ENCODE measurements at regions not wholly inside any gene's neighbourhood (a gene's known extent, or its start where the extent isn't known, plus 50 kb on each side); places are given as distances from the start of the nearest gene placed in this dataset.
"Not testable (repeated sequence)": the region's sequence is repeated elsewhere in the genome, so short reads cannot be mapped to it uniquely, and the experiment has no call there.

DNA sequence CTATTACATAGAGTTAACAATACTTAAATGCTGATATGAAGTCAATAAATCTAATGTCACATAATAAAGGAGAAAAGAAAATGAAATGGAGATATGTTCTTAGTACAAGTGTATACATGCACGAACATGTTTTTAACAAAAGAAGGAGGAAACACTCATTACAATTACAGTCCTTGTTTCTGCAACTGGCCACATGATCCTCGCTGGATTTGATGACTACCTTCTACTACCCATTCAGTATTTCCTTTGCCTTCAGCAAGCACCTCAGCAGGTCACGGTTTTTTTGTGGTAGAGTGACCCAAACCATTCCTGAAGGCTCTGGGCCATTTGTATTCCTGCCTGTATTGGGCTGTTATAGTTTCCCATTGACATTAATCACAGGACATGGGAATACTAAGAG lies 172.8 kb upstream of the CXADR start:
- H3K4me3 ChIP-seq (ENCODE audit: low read depth, low read length), result no peak overlapping the region

DNA sequence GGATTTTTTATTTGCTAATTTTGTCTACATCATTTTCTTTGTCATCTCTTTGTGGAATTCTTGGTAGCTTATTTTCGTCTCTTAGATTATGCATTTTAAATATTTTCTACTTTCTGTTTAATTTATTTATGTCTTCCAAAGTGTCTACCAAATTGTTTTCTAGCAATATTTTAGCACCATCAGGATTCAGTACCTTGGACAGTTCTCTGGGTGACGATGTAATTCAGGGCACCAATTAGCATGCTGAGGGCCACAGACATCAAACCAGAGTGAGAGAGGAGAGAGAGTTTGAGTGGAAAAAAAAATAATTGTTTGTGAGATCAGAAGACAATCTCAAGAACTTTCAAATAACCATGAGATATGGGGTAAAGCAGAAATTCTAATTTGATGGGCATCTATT lies 169.8 kb upstream of the CXADR start:
- no peak overlapping the region for H3K4me3 ChIP-seq (ENCODE audit: low read depth, low read length)

DNA sequence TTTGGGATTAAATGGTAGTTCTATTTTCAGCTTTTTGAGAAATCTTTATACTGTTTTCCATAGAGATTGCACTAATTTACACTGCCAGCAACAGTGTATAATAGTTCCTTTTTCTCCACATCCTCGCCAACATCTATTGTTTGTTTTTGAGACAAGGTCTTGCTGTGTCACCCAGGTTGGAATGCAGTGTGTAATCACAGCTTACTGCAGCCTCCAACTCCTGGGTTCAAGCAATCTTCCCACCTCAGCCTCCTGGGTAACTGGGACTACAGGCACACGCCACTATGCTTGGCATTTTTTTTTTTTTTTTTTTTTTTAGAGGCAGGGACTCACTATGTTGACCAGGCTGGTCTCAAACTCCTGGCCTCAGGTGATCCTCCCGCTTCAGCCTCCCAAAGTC lies 164.5 kb upstream of the CXADR start:
- no peak overlapping the region for H3K4me3 ChIP-seq (ENCODE audit: low read depth, low read length)

DNA sequence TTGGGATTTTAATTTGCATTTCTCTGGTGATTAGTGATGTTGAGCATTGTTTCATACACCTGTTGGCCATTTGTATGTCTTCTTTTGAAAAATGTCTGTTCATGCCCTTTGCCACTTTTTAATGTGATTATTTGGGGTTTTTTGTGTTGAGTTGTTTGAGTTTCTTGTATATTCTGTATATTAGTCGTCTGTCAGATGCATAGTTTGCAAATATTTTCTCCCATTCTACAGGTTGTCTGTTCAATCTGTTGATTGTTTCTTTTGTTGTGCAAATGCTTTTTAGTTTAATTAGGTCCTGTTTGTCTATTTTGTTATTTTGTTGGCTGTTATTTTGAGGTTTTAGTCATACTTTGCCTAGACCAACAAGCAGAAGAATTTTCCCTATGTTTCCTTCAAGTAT lies 164.0 kb upstream of the CXADR start:
- no peak overlapping the region for H3K4me3 ChIP-seq (ENCODE audit: low read depth, low read length)

GRCh38 chr21:17351766-17352165 lies 161.1 kb upstream of the CXADR start:
- no peak overlapping the region for H3K4me3 ChIP-seq (ENCODE audit: low read depth, low read length)

DNA sequence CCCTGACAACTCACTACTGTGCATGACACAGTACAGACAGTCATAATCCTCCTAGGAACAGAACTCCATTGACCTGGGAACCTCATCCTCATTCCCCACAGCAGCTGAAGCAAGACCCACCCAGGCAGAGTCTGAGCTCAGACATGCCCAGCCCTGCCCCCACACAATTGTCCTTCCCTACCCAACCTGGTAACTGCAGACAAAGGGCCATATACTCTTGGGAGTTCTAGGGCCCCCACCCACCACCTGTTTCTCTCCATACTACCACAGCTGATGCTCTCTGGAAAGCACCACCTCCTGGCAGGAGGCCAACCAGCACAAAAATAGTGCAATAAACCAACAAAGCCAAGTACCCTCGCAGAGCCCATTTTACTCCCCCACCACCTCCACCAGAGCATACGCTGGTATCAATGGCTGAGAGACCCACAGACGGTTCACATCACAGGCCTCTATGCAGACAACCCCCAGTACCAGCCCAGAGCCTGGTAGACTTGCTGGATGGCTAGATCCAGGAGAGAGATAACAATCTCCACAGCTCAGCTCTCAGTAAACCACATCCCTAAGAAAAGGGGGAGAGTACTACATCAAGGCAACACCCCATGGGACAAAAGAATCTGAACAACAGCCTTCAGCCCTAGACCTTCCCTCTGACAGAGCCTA lies 159.7 kb upstream of the CXADR start:
- H3K4me3 ChIP-seq (ENCODE audit: low read depth, low read length), result no peak overlapping the region

DNA sequence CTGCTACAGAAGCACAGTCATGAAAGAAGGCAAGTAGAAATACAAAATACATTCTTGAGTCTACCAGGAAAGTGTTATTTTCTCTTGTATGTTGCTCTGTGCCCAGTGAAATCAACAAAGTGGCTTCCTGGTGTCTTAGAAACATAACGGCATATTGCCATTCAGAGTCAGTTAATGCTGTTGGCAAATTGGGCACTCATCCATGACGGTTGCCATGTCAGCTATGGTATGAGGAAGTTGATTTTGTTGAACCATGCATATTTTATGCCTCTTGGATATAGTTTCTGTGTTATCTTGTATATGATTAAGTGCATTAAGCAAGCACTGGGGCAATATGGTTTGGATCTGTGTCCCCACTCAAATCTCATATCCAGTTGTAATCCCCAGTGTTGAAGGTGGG lies 153.1 kb upstream of the CXADR start:
- no peak overlapping the region for H3K4me3 ChIP-seq (ENCODE audit: low read depth, low read length)

DNA sequence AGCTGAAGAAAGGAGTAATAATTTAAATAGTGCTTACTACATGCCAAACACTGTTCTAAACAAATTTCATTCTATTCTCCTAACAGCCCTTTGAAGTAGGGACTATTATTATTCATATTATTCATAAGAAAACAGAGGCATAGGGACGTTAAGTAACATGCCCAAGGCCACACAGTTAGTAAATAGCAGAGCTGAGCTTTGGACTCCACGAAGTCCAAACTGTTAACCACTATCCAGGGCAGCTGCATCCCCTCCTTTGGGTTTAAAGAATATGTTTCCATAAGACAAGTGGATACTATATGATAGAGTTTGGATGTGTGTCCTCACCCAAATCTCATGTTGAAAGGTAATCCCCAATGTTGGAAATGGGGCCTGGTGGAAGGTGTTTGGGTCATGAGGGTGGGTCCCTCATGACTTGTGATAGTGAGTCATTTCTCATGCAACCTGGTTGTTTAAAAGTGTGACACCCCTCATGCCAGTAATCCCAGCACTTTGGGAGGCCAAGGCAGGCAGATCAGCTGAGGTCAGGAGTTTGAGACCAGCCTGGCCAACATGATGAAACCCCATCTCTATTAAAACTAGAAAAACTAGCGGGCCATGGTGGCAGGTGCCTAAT lies 144.0 kb upstream of the CXADR start:
- no peak overlapping the region for H3K4me3 ChIP-seq (ENCODE audit: low read depth, low read length)

- H3K4me3 ChIP-seq (ENCODE audit: low read depth, low read length), result no peak overlapping the region
These were observed 142.6 kb upstream of the CXADR start for GRCh38 chr21:17370263-17370662.

GRCh38 chr21:17370916-17371315 lies 141.9 kb upstream of the CXADR start:
- H3K4me3 ChIP-seq (ENCODE audit: low read depth, low read length), result no peak overlapping the region

- no peak overlapping the region for H3K4me3 ChIP-seq (ENCODE audit: low read depth, low read length)
These were observed 141.4 kb upstream of the CXADR start for GRCh38 chr21:17371450-17371849.

- H3K4me3 ChIP-seq (ENCODE audit: low read depth, low read length), result no peak overlapping the region
These were observed 140.6 kb upstream of the CXADR start for GRCh38 chr21:17372200-17372599.

DNA sequence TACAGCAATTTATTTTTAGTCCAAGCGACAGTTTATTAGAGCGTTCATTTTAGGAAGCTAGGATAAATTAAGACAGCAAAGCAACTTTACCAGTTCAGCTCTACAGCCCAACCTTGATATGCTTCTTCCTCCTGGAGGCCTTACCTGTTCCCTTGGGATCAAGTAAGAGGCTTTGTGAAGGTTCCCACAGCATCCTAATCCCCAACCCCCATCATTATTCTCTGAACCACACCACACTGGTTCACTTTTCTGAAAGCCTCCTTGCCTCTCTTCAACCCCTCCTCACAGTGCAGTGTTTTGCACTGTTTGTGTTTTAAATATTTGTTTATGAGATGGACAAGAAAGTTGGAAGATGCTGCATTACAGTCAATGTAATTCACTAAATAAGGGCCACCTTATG lies 126.3 kb upstream of the CXADR start:
- H3K4me3 ChIP-seq (ENCODE audit: low read depth, low read length), result no peak overlapping the region

- no peak overlapping the region for H3K4me3 ChIP-seq (ENCODE audit: low read depth, low read length)
These were observed 125.7 kb upstream of the CXADR start for GRCh38 chr21:17387030-17387617.

DNA sequence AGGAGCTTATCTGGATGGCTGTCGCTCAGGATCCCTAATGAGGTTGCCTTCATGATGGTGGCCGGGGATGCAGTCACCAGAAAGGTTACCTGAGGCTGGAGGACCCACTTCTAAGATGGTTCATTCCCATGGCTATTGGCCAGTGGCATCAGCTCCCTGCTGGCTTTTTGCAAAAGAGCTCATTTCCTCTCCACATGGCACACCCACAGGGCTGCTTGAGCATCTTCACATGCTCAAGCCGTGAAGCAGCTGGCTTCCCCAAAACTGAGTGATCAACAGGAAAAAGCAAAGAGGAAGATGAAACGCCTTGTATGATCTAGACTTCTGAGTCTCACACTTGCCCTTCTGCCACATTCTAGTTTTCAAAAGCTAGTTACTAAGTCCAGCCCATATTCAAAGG lies 124.6 kb upstream of the CXADR start:
- no peak overlapping the region for H3K4me3 ChIP-seq (ENCODE audit: low read depth, low read length)

DNA sequence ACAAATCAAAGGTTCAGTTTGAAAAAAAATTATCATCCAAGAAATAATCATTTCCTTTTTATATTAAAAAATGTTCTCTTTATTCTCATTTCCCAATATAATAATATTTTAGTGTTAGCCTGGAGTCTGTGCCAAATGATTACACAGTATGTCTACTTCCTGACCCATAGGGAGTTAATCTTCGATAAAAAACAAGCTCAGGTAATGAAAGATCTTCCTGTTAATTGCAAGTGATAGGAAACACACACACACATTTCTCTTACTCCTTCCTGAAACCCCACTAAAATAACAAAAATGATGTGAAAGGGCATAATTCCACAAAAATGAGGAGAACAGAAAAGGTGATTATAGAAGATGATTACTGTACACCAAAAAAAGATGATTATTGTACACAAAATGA lies 123.5 kb upstream of the CXADR start:
- no peak overlapping the region for H3K4me3 ChIP-seq (ENCODE audit: low read depth, low read length)

- no peak overlapping the region for H3K4me3 ChIP-seq (ENCODE audit: low read depth, low read length)
These were observed 122.3 kb upstream of the CXADR start for GRCh38 chr21:17390569-17390968.

GRCh38 chr21:17391811-17392340 lies 121.0 kb upstream of the CXADR start:
- no peak overlapping the region for H3K4me3 ChIP-seq (ENCODE audit: low read depth, low read length)

- no peak overlapping the region for H3K4me3 ChIP-seq (ENCODE audit: low read depth, low read length)
These were observed 119.4 kb upstream of the CXADR start for GRCh38 chr21:17393413-17393812.

DNA sequence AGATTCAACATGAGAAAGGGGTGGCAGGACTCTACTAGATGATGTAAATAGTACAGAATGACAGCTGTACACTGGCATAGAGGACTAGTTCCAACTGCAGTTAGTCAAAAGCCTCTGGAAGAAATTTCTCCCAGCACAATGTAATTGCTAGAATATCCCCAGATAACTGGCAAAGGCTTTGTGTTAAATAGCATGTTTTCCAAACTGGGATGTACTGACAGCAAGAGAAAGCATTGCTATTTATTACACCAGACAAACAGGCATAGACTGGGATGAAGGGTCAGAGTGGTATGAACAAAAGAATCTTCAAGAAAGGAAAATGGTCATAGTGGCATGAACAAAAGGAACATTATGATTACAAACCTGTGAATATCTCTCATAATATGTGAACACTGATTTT lies 115.9 kb upstream of the CXADR start:
- H3K4me3 ChIP-seq (ENCODE audit: low read depth, low read length), result no peak overlapping the region

DNA sequence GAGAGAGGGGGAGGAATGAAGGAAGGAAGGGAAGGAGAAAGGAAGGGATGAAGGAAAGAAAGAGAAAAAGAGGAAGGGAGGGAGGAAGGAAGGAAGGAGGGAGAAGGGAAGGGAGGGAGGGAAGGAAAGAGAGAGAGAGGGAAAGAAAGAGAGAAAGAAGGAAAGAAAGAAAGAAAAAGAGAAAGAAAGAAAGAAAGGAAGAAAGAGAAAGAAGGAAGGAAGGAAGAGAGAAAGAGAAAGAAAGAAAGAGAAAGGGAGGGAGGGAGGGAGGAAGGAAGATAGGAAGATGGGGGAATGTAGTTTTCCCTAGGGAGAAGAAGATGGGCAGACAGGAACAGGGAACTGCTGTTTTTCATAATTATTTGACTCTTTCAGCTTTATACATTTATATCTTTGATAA lies 115.1 kb upstream of the CXADR start:
- no peak overlapping the region for H3K4me3 ChIP-seq (ENCODE audit: low read depth, low read length)

DNA sequence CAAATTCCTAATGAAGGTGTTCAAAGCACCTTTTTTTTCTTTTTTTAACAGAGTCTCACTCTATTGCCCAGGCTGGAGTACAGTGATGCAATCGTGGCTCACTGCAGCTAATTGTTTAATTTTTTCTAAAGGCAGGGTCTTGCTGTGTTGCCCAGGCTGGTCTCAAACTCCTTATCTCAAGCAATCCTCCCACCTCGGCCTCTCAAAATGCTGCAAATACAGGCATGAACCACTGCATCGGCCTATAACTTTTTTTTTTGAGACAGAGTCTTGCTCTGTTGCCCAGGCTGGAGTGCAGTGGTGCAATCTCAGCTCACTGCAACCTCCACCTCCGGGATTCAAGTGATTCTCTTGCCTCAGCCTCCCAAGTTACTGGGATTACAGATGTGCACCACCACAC lies 113.9 kb upstream of the CXADR start:
- not testable (repeated sequence) for H3K4me3 ChIP-seq (ENCODE audit: low read depth, low read length)

Data from iPS-11a (cell line).